ENCODE measurements at regions not wholly inside any gene's neighbourhood (a gene's known extent, or its start where the extent isn't known, plus 50 kb on each side); places are given as distances from the start of the nearest gene placed in this dataset.
"Not testable (repeated sequence)": the region's sequence is repeated elsewhere in the genome, so short reads cannot be mapped to it uniquely, and the experiment has no call there.

DNA sequence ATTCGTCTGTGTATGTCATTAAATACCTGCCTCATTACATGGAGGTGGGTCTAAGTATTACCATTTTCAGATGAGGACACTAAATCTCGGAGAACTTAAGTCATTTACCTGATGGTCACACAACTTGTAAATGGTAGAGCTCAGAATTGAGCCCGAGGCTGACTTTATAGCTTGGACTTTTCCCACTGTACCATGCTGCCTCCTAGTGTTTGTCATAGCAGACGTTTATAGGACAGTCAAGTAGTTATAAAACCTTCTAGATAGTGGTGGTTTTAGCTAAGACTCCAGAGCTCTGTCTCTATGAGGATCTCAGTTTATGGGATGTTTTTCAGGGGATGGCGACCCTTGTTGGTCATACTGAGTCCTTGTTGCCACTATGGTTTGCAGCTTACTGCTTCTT lies 271.8 kb downstream of the ZNF37A start:
- TF ChIP-seq, protein P1, sequence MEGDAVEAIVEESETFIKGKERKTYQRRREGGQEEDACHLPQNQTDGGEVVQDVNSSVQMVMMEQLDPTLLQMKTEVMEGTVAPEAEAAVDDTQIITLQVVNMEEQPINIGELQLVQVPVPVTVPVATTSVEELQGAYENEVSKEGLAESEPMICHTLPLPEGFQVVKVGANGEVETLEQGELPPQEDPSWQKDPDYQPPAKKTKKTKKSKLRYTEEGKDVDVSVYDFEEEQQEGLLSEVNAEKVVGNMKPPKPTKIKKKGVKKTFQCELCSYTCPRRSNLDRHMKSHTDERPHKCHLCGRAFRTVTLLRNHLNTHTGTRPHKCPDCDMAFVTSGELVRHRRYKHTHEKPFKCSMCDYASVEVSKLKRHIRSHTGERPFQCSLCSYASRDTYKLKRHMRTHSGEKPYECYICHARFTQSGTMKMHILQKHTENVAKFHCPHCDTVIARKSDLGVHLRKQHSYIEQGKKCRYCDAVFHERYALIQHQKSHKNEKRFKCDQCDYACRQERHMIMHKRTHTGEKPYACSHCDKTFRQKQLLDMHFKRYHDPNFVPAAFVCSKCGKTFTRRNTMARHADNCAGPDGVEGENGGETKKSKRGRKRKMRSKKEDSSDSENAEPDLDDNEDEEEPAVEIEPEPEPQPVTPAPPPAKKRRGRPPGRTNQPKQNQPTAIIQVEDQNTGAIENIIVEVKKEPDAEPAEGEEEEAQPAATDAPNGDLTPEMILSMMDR (conservative IDR thresholded peaks at IDR 0.05; ENCODE audit: low read depth in 2 of 2), result peak in 1 of 2 experiments; percentile 35; a peak in 3 of 4 replicates
- not testable (repeated sequence) for TF ChIP-seq EZH2phosphoT487 (IDR thresholded peaks at IDR 0.05; ENCODE audit: unreplicated experiment); EZH2 (IDR thresholded peaks at IDR 0.05; ENCODE audit: low read depth, unreplicated experiment)
- TF ChIP-seq, protein P2, sequence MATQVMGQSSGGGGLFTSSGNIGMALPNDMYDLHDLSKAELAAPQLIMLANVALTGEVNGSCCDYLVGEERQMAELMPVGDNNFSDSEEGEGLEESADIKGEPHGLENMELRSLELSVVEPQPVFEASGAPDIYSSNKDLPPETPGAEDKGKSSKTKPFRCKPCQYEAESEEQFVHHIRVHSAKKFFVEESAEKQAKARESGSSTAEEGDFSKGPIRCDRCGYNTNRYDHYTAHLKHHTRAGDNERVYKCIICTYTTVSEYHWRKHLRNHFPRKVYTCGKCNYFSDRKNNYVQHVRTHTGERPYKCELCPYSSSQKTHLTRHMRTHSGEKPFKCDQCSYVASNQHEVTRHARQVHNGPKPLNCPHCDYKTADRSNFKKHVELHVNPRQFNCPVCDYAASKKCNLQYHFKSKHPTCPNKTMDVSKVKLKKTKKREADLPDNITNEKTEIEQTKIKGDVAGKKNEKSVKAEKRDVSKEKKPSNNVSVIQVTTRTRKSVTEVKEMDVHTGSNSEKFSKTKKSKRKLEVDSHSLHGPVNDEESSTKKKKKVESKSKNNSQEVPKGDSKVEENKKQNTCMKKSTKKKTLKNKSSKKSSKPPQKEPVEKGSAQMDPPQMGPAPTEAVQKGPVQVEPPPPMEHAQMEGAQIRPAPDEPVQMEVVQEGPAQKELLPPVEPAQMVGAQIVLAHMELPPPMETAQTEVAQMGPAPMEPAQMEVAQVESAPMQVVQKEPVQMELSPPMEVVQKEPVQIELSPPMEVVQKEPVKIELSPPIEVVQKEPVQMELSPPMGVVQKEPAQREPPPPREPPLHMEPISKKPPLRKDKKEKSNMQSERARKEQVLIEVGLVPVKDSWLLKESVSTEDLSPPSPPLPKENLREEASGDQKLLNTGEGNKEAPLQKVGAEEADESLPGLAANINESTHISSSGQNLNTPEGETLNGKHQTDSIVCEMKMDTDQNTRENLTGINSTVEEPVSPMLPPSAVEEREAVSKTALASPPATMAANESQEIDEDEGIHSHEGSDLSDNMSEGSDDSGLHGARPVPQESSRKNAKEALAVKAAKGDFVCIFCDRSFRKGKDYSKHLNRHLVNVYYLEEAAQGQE (IDR thresholded peaks at IDR 0.05; ENCODE audit: unreplicated experiment), result not testable (repeated sequence)
